ENCODE measurements at regions not wholly inside any gene's neighbourhood (a gene's known extent, or its start where the extent isn't known, plus 50 kb on each side); places are given as distances from the start of the nearest gene placed in this dataset.

DNA sequence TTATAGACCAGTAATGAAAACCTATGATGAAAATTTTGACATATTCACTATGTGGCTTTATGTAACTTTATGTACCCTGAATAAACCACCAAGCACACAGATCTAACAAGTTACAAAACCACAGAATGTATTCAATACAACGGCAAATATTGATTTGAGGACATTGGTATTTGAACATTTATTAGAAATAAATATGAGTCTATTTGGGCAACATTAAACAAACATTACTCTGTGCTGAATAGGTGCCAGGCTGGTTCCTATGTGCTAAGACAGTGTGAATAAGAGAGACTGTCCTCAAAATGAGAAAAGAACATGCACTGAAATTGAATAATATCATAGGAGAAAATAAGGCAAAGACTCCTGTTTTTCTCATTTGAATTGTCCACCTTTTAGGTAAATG lies 1341.2 kb downstream of the PLA2G4A start:
- Mint-ChIP-seq H3K4me3 (no peak overlapping the region), H3K4me1 (no peaks in the 10 kb centered on the region), H3K36me3 (ENCODE audit: low read depth) (no peaks in the 10 kb centered on the region), H3K27me3 (ENCODE audit: insufficient read depth, low read depth, poor library complexity) (no peaks in the 10 kb centered on the region), H3K9me3 (no peaks in the 10 kb centered on the region), H3K27ac (no peak overlapping the region)
- no peaks in the 10 kb centered on the region for H3K27me3 ChIP-seq (ENCODE audit: insufficient read depth)
- H3K79me2 ChIP-seq (replicated peaks; ENCODE audit: insufficient read depth) = no peaks in the 10 kb centered on the region
- DNase-seq (ENCODE audit: low spot score) (no peak), ATAC-seq (no peak)
- H2AFZ ChIP-seq = 0 out of 2 replicates have a peak overlapping the region, but pooled peaks have one; percentile 13
- H3K4me3 ChIP-seq = no peak overlapping the region
- TF ChIP-seq, protein P1, sequence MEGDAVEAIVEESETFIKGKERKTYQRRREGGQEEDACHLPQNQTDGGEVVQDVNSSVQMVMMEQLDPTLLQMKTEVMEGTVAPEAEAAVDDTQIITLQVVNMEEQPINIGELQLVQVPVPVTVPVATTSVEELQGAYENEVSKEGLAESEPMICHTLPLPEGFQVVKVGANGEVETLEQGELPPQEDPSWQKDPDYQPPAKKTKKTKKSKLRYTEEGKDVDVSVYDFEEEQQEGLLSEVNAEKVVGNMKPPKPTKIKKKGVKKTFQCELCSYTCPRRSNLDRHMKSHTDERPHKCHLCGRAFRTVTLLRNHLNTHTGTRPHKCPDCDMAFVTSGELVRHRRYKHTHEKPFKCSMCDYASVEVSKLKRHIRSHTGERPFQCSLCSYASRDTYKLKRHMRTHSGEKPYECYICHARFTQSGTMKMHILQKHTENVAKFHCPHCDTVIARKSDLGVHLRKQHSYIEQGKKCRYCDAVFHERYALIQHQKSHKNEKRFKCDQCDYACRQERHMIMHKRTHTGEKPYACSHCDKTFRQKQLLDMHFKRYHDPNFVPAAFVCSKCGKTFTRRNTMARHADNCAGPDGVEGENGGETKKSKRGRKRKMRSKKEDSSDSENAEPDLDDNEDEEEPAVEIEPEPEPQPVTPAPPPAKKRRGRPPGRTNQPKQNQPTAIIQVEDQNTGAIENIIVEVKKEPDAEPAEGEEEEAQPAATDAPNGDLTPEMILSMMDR (conservative IDR thresholded peaks at IDR 0.05; ENCODE audit: low read depth in 2 of 2) = no peak
- TF ChIP-seq ZNF331 (CRISPR knock-in tag; IDR thresholded peaks at IDR 0.05; ENCODE audit: low read depth) (no peak), ZNF114 (CRISPR knock-in tag; IDR thresholded peaks at IDR 0.05) (no peak), CREB1 (CRISPR knock-in tag; IDR thresholded peaks at IDR 0.05; ENCODE audit: low read depth) (no peak), POLR2AphosphoS5 (IDR thresholded peaks at IDR 0.05; ENCODE audit: low read depth) (no peak), NANOG (IDR thresholded peaks at IDR 0.05; ENCODE audit: borderline replicate concordance) (no peak), EZH2 (IDR thresholded peaks at IDR 0.05; ENCODE audit: low read depth, unreplicated experiment) (no peak), STAT1 (IDR thresholded peaks at IDR 0.05; ENCODE audit: unreplicated experiment) (no peak)
- TF ChIP-seq, protein P2, sequence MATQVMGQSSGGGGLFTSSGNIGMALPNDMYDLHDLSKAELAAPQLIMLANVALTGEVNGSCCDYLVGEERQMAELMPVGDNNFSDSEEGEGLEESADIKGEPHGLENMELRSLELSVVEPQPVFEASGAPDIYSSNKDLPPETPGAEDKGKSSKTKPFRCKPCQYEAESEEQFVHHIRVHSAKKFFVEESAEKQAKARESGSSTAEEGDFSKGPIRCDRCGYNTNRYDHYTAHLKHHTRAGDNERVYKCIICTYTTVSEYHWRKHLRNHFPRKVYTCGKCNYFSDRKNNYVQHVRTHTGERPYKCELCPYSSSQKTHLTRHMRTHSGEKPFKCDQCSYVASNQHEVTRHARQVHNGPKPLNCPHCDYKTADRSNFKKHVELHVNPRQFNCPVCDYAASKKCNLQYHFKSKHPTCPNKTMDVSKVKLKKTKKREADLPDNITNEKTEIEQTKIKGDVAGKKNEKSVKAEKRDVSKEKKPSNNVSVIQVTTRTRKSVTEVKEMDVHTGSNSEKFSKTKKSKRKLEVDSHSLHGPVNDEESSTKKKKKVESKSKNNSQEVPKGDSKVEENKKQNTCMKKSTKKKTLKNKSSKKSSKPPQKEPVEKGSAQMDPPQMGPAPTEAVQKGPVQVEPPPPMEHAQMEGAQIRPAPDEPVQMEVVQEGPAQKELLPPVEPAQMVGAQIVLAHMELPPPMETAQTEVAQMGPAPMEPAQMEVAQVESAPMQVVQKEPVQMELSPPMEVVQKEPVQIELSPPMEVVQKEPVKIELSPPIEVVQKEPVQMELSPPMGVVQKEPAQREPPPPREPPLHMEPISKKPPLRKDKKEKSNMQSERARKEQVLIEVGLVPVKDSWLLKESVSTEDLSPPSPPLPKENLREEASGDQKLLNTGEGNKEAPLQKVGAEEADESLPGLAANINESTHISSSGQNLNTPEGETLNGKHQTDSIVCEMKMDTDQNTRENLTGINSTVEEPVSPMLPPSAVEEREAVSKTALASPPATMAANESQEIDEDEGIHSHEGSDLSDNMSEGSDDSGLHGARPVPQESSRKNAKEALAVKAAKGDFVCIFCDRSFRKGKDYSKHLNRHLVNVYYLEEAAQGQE (IDR thresholded peaks at IDR 0.05; ENCODE audit: unreplicated experiment) = no peak
- H3K27ac ChIP-seq (ENCODE audit: low read depth) = no peak overlapping the region
- no peaks in the 10 kb centered on the region for H4K20me1 ChIP-seq (replicated peaks; ENCODE audit: insufficient read depth)
- no peaks in the 10 kb centered on the region for H3K4me1 ChIP-seq (ENCODE audit: insufficient read depth)
- no peaks in the 10 kb centered on the region for H3K36me3 ChIP-seq (ENCODE audit: insufficient read depth)
- no peaks in the 10 kb centered on the region for H3K9me2 ChIP-seq (ENCODE audit: insufficient read depth)
- H3F3A ChIP-seq (replicated peaks; ENCODE audit: low read depth) = no peaks in the 10 kb centered on the region
- H3K4me2 ChIP-seq = no peak overlapping the region

DNA sequence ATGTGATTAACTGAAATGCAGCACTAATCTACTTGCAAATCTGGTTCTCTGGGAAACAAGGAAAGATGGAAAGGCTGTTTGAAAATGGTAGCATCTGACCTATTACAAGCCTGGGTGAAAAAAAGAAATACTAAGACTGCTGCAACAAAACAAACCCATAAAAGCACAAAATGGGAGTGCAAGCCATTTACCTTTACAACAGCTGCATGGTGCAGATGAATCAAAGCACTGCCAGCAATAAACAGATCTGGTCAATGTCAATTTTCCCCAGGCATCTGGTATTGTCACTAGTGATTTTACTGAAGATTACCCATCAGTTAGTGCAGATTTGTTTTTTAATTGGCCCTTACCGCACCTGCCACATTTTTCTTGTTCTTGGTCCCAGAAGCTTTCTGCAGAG lies 1341.7 kb downstream of the PLA2G4A start:
- DNase-seq (ENCODE audit: low spot score) (no peak), ATAC-seq (no peak)
- TF ChIP-seq, protein P3, sequence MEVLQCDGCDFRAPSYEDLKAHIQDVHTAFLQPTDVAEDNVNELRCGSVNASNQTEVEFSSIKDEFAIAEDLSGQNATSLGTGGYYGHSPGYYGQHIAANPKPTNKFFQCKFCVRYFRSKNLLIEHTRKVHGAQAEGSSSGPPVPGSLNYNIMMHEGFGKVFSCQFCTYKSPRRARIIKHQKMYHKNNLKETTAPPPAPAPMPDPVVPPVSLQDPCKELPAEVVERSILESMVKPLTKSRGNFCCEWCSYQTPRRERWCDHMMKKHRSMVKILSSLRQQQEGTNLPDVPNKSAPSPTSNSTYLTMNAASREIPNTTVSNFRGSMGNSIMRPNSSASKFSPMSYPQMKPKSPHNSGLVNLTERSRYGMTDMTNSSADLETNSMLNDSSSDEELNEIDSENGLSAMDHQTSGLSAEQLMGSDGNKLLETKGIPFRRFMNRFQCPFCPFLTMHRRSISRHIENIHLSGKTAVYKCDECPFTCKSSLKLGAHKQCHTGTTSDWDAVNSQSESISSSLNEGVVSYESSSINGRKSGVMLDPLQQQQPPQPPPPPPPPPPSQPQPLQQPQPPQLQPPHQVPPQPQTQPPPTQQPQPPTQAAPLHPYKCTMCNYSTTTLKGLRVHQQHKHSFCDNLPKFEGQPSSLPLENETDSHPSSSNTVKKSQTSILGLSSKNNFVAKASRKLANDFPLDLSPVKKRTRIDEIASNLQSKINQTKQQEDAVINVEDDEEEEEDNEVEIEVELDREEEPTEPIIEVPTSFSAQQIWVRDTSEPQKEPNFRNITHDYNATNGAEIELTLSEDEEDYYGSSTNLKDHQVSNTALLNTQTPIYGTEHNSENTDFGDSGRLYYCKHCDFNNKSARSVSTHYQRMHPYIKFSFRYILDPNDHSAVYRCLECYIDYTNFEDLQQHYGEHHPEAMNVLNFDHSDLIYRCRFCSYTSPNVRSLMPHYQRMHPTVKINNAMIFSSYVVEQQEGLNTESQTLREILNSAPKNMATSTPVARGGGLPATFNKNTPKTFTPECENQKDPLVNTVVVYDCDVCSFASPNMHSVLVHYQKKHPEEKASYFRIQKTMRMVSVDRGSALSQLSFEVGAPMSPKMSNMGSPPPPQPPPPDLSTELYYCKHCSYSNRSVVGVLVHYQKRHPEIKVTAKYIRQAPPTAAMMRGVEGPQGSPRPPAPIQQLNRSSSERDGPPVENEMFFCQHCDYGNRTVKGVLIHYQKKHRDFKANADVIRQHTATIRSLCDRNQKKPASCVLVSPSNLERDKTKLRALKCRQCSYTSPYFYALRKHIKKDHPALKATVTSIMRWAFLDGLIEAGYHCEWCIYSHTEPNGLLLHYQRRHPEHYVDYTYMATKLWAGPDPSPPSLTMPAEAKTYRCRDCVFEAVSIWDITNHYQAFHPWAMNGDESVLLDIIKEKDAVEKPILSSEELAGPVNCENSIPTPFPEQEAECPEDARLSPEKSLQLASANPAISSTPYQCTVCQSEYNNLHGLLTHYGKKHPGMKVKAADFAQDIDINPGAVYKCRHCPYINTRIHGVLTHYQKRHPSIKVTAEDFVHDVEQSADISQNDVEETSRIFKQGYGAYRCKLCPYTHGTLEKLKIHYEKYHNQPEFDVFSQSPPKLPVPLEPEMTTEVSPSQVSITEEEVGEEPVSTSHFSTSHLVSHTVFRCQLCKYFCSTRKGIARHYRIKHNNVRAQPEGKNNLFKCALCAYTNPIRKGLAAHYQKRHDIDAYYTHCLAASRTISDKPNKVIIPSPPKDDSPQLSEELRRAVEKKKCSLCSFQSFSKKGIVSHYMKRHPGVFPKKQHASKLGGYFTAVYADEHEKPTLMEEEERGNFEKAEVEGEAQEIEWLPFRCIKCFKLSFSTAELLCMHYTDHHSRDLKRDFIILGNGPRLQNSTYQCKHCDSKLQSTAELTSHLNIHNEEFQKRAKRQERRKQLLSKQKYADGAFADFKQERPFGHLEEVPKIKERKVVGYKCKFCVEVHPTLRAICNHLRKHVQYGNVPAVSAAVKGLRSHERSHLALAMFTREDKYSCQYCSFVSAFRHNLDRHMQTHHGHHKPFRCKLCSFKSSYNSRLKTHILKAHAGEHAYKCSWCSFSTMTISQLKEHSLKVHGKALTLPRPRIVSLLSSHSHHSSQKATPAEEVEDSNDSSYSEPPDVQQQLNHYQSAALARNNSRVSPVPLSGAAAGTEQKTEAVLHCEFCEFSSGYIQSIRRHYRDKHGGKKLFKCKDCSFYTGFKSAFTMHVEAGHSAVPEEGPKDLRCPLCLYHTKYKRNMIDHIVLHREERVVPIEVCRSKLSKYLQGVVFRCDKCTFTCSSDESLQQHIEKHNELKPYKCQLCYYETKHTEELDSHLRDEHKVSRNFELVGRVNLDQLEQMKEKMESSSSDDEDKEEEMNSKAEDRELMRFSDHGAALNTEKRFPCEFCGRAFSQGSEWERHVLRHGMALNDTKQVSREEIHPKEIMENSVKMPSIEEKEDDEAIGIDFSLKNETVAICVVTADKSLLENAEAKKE (CRISPR knock-in tag; IDR thresholded peaks at IDR 0.05) = no peak
- TF ChIP-seq POLR2AphosphoS5 (IDR thresholded peaks at IDR 0.05; ENCODE audit: low read depth) = no peak
- no peak for TF ChIP-seq NANOG (IDR thresholded peaks at IDR 0.05; ENCODE audit: borderline replicate concordance)
- TF ChIP-seq CREB1 (CRISPR knock-in tag; IDR thresholded peaks at IDR 0.05; ENCODE audit: low read depth) = no peak
- H3K27ac ChIP-seq (ENCODE audit: low read depth) = no peak overlapping the region
- H3K4me1 Mint-ChIP-seq = no peaks in the 10 kb centered on the region
- H3F3A ChIP-seq (replicated peaks; ENCODE audit: low read depth) = no peaks in the 10 kb centered on the region
- H3K27ac Mint-ChIP-seq = no peak overlapping the region
- H4K20me1 ChIP-seq (replicated peaks; ENCODE audit: insufficient read depth) = no peaks in the 10 kb centered on the region
- H3K4me3 ChIP-seq = no peak overlapping the region
- H3K4me3 Mint-ChIP-seq = no peak overlapping the region
- no peaks in the 10 kb centered on the region for H3K9me3 Mint-ChIP-seq
- H3K27me3 ChIP-seq (ENCODE audit: insufficient read depth) = no peaks in the 10 kb centered on the region
- no peaks in the 10 kb centered on the region for H3K36me3 ChIP-seq (ENCODE audit: insufficient read depth)
- H3K79me2 ChIP-seq (replicated peaks; ENCODE audit: insufficient read depth) = no peaks in the 10 kb centered on the region
- no peak overlapping the region for H3K4me2 ChIP-seq
- H3K27me3 Mint-ChIP-seq (ENCODE audit: insufficient read depth, low read depth, poor library complexity) = no peaks in the 10 kb centered on the region
- no peaks in the 10 kb centered on the region for H3K9me2 ChIP-seq (ENCODE audit: insufficient read depth)
- peak overlapping the region; percentile 13; the same call in 1 of the 2 replicates for H2AFZ ChIP-seq
- H3K36me3 Mint-ChIP-seq (ENCODE audit: low read depth) = no peaks in the 10 kb centered on the region
- H3K4me1 ChIP-seq (ENCODE audit: insufficient read depth) = no peaks in the 10 kb centered on the region

All from GM23338 (cell line).